GM12878 (cell line): ENCODE measurements at regions not wholly inside any gene's neighbourhood (a gene's known extent, or its start where the extent isn't known, plus 50 kb on each side); places are given as distances from the start of the nearest gene placed in this dataset.

Experiments
- ATAC-seq: fragments of 200-7000 bp; cut with Tn5 transposase; 3 replicates; pipeline ENCODE4 v1.9.1; 2020; ENCODE audit warnings: mild to moderate bottlenecking, moderate library complexity
- BruUV-seq: library from RNA; stranded (reverse); fragments of 400-500 nt; replicated peaks from 2 replicates; lab custom pipeline; 2021; lab: Mats Ljungman, UMichigan
- CTCF ChIA-PET: fragments of 300-600 bp; sonication (Branson Sonifier 250); formaldehyde crosslinking; extraction: SDS; loops from one replicate; lab custom pipeline; 2021; ENCODE audit warnings: inconsistent platforms; lab: Yijun Ruan, JAX
- POLR2A ChIA-PET: fragments of 350-600 bp; formaldehyde crosslinking; extraction: SDS; loops from one replicate; lab custom pipeline; 2021; ENCODE audit warnings: inconsistent platforms; lab: Charles Lee
- RAD21 ChIA-PET: fragments of 300-600 bp; sonication (Branson Sonifier 250); formaldehyde crosslinking; loops from one replicate; lab custom pipeline; 2023; ENCODE audit warnings: antibody characterized with exemption; ENCODE audit not compliant: unreplicated experiment; lab: Charles Lee
- SMC1A ChIA-PET: fragments of 300-600 bp; sonication (Branson Sonifier 250); formaldehyde crosslinking; loops from one replicate; lab custom pipeline; 2023; ENCODE audit not compliant: unreplicated experiment, uncharacterized antibody; lab: Charles Lee
- DNase-seq: peaks from one replicate; pipeline ENCODE4 v3.0.0-alpha.2; 2011; ENCODE audit warnings: low read depth, low spot score
- FAIRE-seq: peaks from 3 replicates; lab custom pipeline; 2011; peaks lifted over from hg19 to GRCh38; lab: Jason Lieb, UNC
- H2AFZ ChIP-seq: 2 replicates; pipeline ENCODE4 v1.6.0; 2011; ENCODE audit warnings: low read depth, low read length, control low read depth; ENCODE audit not compliant: control insufficient read depth
- H3K27ac ChIP-seq: 2 replicates; pipeline ENCODE4 v1.5.1; 2011; ENCODE audit warnings: control low read depth; ENCODE audit not compliant: control insufficient read depth, insufficient read depth
- H3K27me3 ChIP-seq, 2 experiments: replicated peaks in 1 of 2; 2 replicates each; pipeline versions ENCODE4 v1.6.0 to v1.6.1; 2011; ENCODE audit warnings: low read length in 1 of 2; ENCODE audit not compliant: control insufficient read depth in 2 of 2, insufficient read depth in 2 of 2
- H3K36me3 ChIP-seq, 2 experiments: 2 replicates each; pipeline ENCODE4 v1.5.1; 2011; ENCODE audit warnings: low read length in 1 of 2; ENCODE audit not compliant: control insufficient read depth in 2 of 2, insufficient read depth in 2 of 2
- H3K4me1 ChIP-seq: 2 replicates; pipeline ENCODE4 v1.6.1; 2011; ENCODE audit warnings: mild to moderate bottlenecking, low read length, moderate library complexity, mixed read lengths; ENCODE audit not compliant: control insufficient read depth, insufficient read depth
- H3K4me2 ChIP-seq: 2 replicates; pipeline ENCODE4 v1.6.0; 2011; ENCODE audit warnings: control low read depth; ENCODE audit not compliant: control insufficient read depth, insufficient read depth
- H3K4me3 ChIP-seq: fragments of 200-600 bp; sonication (generic); 2 replicates; pipeline ENCODE4 v1.5.1; 2016
- H3K79me2 ChIP-seq: 2 replicates; pipeline ENCODE4 v1.6.0; 2011; ENCODE audit warnings: low read length; ENCODE audit not compliant: control insufficient read depth, insufficient read depth
- H3K9ac ChIP-seq: 2 replicates; pipeline ENCODE4 v1.8.0; 2011; ENCODE audit warnings: low read length, control low read depth, mixed read lengths; ENCODE audit not compliant: control insufficient read depth, insufficient read depth
- H3K9me3 ChIP-seq: replicated peaks from 3 replicates; pipeline ENCODE4 v1.5.1; 2011; ENCODE audit warnings: mild to moderate bottlenecking, low read length; ENCODE audit not compliant: control insufficient read depth, insufficient read depth
- H4K20me1 ChIP-seq: 2 replicates; pipeline ENCODE4 v1.6.0; 2011; ENCODE audit not compliant: control insufficient read depth, insufficient read depth
- BCL11A ChIP-seq: IDR thresholded peaks from 2 replicates; pipeline ENCODE4 v1.6.1; 2011; ENCODE audit warnings: low read depth, low read length
- BCL3 ChIP-seq: IDR thresholded peaks from 2 replicates; pipeline ENCODE4 v1.6.1; 2011; ENCODE audit warnings: borderline replicate concordance, low read depth, mild to moderate bottlenecking, moderate library complexity, low read length; ENCODE audit not compliant: insufficient read depth, poor library complexity, severe bottlenecking
- GATAD2B ChIP-seq: fragments of 450-650 bp; conservative IDR thresholded peaks from 2 replicates; pipeline ENCODE4 v1.6.1; 2017; ENCODE audit warnings: low read depth, mild to moderate bottlenecking, moderate library complexity
- MTA3 ChIP-seq: IDR thresholded peaks from 2 replicates; pipeline ENCODE4 v1.6.1; 2012; ENCODE audit warnings: low read length, inconsistent platforms, borderline replicate concordance
- PAX8 ChIP-seq: fragments of 450-650 bp; IDR thresholded peaks from 2 replicates; pipeline ENCODE4 v1.6.1; 2017; ENCODE audit warnings: mild to moderate bottlenecking, moderate library complexity
- POU2F2 ChIP-seq: IDR thresholded peaks from 3 replicates; pipeline ENCODE4 v1.6.1; 2011; ENCODE audit warnings: low read depth, mild to moderate bottlenecking, low read length, borderline replicate concordance
- SKIL ChIP-seq: fragments of 450-650 bp; IDR thresholded peaks from 2 replicates; pipeline ENCODE4 v1.6.1; 2017; ENCODE audit warnings: mild to moderate bottlenecking, low read depth, inconsistent platforms; ENCODE audit not compliant: poor library complexity, severe bottlenecking
- SREBF1 ChIP-seq: IDR thresholded peaks from 2 replicates; pipeline ENCODE4 v1.6.1; 2012; ENCODE audit warnings: mild to moderate bottlenecking, low read length
- STAT3 ChIP-seq: IDR thresholded peaks from 2 replicates; pipeline ENCODE4 v1.6.1; 2011; ENCODE audit warnings: low read depth, low read length, improper control_type of control experiment
- SUPT20H ChIP-seq: IDR thresholded peaks from 2 replicates; pipeline ENCODE4 v1.6.1; 2011; ENCODE audit warnings: low read depth, mild to moderate bottlenecking, low read length, moderate library complexity, borderline replicate concordance; ENCODE audit not compliant: control insufficient read depth
- ZNF384 ChIP-seq: IDR thresholded peaks from 2 replicates; pipeline ENCODE4 v1.6.1; 2012; ENCODE audit warnings: low read depth, mild to moderate bottlenecking, low read length, improper control_type of control experiment, borderline replicate concordance
- WGBS: methylation state at CpG from one replicate; pipeline ENCODE4 v1.1.6; 2016; ENCODE audit warnings: low lambda C conversion rate; ENCODE audit not compliant: insufficient replicate concordance, insufficient coverage; ENCODE audit errors: missing lambda C conversion rate; 5-methylcytosine and 5-hydroxymethylcytosine counted together
- in situ Hi-C: fragments of 300-500 bp; cut with MboI; formaldehyde crosslinking; loops from 9 replicates; pipeline ENCODE4 v1.14.3; 2018; ENCODE audit warnings: mixed read lengths
- intact Hi-C: fragments of 100-400 bp; cut with micrococcal nuclease; formaldehyde crosslinking; loops from one replicate; pipeline ENCODE4 v1.14.2; 2022; ENCODE audit not compliant: unreplicated experiment
- TF ChIP-seq, protein P1 (sequence below): fragments of 150-350 bp; IDR thresholded peaks from 2 replicates; pipeline ENCODE4 v1.6.1; 2016; ENCODE audit warnings: low read depth, low read length

DNA sequence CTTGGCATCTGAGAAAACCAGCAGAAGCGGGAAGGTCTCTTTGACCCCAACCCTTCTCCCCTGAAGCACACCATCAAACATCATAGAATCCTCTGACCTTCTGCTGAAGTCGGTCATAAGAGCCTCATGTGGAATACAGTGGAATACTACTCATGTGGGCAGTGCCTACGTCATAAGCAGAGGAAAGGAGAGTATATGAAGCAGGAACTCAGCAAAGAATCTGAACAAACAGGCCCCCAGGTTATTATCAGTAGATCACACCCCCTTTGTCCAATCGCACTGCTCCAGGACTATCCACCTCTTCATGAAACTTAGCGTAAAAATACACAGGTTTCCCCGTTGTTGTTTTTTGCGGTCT lies 394.1 kb upstream of the PROK2 start:
- FAIRE-seq (no peak), DNase-seq (no peak)

More for the DNA sequence above, 394.1 kb upstream of the PROK2 start:
- CTCF ChIA-PET, result no interaction called here
- no peak overlapping the region for H2AFZ ChIP-seq
- no peak overlapping the region for H3K4me2 ChIP-seq
- H3K27ac ChIP-seq, result no peak overlapping the region
- no peak for TF ChIP-seq BCL11A
- TF ChIP-seq SKIL, result no peak
- no peak for TF ChIP-seq SREBF1
- TF ChIP-seq ZNF384, result no peak
- TF ChIP-seq SUPT20H, result no peak
- no peak for TF ChIP-seq POU2F2
- TF ChIP-seq, protein P1, sequence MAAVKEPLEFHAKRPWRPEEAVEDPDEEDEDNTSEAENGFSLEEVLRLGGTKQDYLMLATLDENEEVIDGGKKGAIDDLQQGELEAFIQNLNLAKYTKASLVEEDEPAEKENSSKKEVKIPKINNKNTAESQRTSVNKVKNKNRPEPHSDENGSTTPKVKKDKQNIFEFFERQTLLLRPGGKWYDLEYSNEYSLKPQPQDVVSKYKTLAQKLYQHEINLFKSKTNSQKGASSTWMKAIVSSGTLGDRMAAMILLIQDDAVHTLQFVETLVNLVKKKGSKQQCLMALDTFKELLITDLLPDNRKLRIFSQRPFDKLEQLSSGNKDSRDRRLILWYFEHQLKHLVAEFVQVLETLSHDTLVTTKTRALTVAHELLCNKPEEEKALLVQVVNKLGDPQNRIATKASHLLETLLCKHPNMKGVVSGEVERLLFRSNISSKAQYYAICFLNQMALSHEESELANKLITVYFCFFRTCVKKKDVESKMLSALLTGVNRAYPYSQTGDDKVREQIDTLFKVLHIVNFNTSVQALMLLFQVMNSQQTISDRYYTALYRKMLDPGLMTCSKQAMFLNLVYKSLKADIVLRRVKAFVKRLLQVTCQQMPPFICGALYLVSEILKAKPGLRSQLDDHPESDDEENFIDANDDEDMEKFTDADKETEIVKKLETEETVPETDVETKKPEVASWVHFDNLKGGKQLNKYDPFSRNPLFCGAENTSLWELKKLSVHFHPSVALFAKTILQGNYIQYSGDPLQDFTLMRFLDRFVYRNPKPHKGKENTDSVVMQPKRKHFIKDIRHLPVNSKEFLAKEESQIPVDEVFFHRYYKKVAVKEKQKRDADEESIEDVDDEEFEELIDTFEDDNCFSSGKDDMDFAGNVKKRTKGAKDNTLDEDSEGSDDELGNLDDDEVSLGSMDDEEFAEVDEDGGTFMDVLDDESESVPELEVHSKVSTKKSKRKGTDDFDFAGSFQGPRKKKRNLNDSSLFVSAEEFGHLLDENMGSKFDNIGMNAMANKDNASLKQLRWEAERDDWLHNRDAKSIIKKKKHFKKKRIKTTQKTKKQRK, result no peak
- TF ChIP-seq STAT3, result no peak
- no peak for TF ChIP-seq GATAD2B
- TF ChIP-seq BCL3, result no peak
- no peak for TF ChIP-seq MTA3
- no peak for TF ChIP-seq PAX8
- TF ChIP-seq, all 136 proteins: peak for 0
- POLR2A ChIA-PET, result no interaction called here
- WGBS, result 96% methylated on average over 7 of the region's 7 CpGs
- intact Hi-C loops, result loop anchor here (5.0 kb wide), 3 partner anchors 263 to 643 kb away; no protein-coding TSS in a partner anchor
- no peaks in the 10 kb centered on the region for H4K20me1 ChIP-seq
- no peaks in the 10 kb centered on the region for H3K27me3 ChIP-seq
- H3K9ac ChIP-seq, result no peak overlapping the region
- RAD21 ChIA-PET, result interaction anchor here (1.0 to 2.7 kb wide), 3 partner anchors 15 to 97 kb away, joined by 4 to 17 read pairs (median 5); no protein-coding TSS in a partner anchor
- no peak overlapping the region for H3K4me3 ChIP-seq
- no peaks in the 10 kb centered on the region; the same call in 1 of the 3 replicates for H3K9me3 ChIP-seq
- peaks cover 29% of the 10 kb centered on the region for H3K4me1 ChIP-seq
- ATAC-seq, result no peak
- no peaks in the 10 kb centered on the region for H3K36me3 ChIP-seq
- SMC1A ChIA-PET, result interaction anchor here (0.9 to 1.0 kb wide), 2 partner anchors 15 to 78 kb away, joined by 3 to 4 read pairs; no protein-coding TSS in a partner anchor
- in situ Hi-C loops, result no loop called here
- BruUV-seq, result no TSS peak
- H3K79me2 ChIP-seq, result no peaks in the 10 kb centered on the region
